ENCODE measurements at regions not wholly inside any gene's neighbourhood (a gene's known extent, or its start where the extent isn't known, plus 50 kb on each side); places are given as distances from the start of the nearest gene placed in this dataset.
"Not testable (repeated sequence)": the region's sequence is repeated elsewhere in the genome, so short reads cannot be mapped to it uniquely, and the experiment has no call there.

DNA sequence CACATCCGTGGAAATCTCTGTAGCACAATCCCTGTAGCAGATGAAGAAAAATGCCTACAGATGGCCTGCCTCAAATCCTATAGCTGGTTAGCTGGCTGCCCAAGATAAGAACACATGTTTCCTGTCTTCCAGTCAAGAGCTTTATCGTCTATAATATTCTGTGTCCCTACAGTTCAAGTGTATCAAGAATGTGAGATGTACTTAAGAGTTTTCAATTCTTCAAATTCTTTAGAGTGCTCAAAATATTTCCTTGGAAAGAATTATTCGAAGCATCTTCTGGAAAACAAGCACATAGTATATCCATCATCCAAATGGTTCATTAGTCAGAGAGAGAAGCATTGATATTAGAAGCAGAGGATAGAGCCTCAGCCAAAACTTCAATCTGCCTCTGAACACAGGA is 239.8 kb downstream of the COG6 start:
- no peak for DNase-seq

DNA sequence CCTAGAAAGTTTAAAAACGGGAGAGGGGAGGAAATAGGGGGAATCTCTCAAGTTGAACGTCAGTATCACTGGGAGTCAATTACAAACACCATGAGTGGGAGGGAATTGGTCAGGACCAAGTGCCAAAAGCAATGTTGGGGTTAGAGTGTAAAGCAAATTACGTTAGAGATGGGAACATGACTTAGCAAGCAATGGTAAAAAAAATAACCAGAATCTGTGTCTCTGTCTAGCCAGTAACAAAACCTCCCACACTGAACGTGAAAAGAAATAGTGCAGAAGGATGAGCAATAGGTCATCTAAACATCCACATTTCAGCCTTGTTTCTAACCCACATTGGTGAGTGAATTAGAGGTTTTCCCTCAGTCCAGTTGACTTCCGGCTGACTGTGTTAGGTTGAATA is 242.2 kb downstream of the COG6 start:
- no peak for DNase-seq

DNA sequence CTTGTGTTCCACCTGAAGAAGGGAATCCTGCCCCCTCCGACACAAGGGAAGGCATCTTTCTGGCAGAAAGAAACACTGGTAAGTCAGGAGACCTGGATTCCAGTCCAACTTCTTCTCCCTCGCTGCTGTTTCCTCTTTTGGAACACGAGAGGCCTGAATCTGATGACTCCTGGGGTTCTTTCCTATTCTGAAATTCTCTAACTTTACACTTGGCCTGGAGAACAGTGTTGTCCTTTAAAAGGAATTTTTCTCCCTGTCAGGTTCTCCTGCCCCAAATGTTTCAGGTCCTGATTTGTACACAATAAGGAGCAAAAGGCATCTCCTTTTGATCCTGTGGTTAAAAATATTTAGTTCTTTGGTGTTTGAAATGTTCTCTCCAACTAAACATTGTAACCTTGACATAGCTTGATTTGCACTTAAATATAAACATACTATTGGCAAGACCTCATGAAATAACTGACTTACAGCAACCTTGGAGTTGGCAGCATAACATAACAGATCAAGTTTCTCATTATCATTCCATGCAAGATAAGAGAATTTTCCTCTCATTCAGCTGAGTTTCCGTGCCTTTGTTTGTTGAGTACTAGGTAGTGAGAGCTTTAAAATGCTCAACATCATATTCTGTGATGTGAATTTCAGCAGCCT is 244.8 kb downstream of the COG6 start:
- DNase-seq = no peak

DNA sequence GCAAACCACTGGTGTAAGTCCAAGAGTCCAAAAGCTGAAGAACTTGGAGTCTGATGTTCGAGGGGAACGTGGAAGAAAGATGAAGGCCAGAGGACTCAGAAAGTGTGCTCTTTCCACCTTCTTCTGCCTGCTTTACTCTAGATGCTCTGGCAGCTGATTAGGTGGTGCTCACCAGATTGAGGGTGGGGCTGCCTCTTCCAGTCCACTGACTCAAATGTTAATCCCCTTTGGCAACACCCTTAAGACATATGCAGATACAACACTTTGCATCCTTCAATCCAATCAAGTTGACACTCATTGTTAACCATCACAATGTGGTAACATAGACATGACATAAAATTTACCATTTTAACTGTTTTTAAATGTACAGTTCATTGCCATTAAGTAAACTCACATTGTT is 249.5 kb downstream of the COG6 start:
- no peak for DNase-seq

DNA sequence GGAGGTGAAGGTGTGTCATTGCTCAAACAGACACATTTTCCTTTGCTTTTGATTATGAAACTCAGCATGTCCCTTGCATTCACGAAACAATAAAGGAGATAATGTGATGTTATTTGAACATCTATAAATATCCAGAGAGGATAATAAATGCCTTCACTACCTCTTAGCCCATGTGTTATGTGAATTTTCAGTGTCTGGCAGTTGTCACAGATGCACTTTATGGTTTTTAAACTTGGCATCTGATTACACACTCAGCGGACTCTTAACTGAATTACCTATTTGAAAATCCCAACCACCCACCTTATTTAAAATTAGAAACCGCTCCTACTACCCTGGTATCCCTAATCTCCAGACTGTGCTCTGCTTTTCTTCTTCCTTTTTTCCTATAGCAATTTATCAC is 254.2 kb downstream of the COG6 start:
- DNase-seq = no peak

DNA sequence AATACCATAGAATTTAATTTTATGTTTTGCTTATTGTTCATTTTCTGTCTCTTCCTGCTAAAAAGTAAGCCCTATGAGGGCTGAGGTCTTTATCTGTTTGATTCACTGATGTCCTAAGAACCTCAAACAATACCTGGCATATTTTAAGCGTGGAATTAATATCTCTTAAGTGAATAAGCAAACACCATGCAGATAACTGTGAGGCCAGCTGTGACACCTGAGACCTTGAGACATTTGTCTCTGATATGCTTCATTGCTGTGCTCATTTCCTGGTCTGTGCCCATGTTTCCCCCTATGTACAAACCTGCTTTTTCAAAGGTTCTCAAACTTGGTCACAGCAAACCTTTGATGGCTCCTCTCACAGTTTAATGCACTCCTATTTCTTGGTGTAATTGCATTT is 254.6 kb downstream of the COG6 start:
- DNase-seq = no peak

DNA sequence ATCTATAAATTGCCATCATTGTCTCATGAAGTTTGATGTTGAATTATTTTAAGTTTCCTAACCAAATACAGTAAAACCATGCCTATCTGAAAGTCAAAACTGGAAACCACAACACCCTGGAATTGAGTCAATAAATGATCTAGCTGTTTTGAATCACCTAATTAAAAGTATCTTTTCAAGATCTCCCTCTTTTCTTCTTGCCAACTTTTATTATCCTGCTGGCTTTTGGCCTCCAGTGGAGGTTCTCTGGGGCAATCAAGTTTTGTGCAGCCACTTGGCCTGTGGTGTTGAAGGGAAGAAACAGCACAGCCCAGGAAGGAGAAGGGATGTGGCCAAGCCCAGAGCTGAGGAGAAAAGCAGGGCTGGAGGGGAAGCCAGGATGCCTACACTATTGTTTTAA is 255.4 kb downstream of the COG6 start:
- DNase-seq = no peak

DNA sequence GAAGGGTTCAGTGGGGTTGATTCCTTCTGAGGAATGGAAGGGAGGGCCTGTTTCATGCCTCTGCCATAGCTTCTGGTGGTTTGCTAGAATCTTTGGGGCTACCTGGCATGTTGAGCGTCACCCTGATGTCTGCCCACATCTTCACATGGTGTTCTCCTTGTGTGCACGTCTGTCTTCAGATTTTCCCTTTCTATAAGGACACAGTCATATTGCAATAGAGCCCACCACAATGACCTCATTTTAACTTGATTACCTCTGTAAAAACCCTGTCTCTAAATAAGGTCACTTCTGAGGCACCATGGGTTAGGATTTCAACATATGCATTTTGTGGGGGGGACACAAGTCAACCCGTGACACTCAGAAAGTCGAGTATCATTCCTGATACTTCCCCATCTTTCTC is 257.9 kb downstream of the COG6 start:
- no peak for DNase-seq

DNA sequence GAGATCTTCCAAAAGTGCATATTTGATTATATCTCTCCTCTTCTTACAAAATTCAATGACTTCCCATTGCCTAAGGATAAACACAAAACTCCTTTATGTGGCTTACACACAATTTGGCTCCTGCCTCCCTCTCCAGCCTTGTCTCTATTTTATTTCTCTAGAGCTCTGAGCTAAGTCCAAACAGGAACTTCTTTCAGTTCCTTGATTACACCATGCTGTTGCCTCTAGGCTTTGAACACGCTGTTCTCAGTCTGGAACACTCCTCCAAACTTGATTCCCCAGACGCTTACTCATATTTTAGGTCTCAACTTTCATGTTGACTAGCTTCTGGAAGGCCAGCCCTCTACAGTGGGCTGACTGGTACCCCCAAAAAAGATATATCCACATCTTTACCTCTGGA is 258.5 kb downstream of the COG6 start:
- DNase-seq = no peak

DNA sequence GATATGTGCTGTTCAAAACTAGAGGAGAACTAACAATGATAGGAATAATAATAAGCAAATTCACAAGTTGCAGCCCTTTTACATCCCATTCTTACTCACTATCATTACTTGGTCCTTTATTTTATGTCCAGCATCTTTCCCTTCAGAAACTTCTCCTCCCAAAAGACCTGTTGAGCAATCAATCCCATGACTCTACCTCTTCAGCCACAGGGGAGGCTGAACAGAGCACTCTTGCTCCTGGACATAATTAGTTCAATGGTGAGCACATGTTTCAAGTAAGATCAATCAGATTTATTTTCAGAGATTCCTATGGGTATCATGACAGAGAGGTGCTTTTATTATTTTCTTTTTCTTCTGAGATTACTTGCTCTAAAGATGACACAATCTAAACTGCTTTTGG is 260.0 kb downstream of the COG6 start:
- no peak for DNase-seq

DNA sequence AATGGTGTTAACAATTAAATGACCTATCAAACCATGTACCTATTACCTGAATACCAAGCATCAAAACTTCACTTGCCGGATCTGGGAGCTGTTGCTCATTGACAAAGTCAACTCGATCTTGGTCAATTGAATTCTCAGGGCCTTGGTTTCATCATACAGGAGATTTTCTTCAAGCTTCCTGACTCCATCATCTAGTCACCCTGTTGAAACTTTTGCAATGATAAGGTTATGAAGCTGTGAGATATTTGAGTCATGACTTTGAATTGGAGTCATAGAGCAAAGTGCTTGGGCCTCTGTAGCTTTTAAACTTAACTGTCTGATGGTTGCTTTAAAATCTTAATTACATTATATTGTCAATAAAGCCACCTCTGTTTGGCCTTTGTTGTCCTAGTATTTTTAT is 260.9 kb downstream of the COG6 start:
- no peak for DNase-seq

DNA sequence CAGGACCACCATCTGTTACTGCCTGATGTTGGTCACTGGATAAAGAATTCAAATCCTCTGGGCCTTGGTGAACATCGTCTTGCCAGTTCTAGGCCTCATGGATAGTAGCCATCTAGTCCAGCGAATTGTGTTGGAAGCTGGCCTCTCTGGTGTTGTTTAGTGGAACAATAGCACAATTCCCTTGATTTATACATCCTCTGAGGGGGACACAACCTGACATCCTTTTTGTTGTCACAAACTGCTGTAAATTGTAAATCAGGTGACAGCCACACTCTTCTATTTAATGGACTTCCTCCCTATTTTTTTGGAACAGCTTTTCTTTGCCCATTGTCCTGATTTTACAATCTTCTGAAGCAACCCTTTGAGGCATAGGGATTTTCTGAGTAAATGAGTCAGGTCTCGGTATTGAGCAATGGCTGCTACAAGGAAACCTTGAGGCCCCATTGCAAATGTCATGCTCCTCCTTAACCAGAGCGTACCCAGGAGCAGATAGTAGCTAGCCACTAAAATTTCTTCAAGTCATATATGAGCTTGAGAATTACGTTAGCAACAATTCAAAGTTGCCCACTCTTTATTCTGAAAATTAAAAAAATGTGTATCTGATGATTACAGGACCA is 263.3 kb downstream of the COG6 start:
- no peak for DNase-seq

DNA sequence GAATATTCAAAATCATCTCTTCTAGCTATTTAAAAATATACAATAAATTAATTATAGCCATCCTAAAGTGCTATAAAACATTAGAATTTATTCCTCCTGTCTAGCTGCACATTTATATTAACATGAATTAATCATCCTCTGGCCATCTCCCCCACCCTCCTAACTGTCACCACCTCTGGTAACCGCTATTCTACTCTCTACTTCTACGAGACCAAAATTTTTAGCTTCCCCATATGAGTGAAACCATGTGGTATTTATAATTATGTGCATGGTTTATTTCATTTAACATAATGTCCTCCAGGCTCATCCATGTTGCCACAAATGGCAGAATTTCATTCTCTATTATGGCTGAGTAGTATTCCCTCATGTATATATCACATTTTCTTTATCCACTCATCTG is 265.2 kb downstream of the COG6 start:
- no peak for DNase-seq

DNA sequence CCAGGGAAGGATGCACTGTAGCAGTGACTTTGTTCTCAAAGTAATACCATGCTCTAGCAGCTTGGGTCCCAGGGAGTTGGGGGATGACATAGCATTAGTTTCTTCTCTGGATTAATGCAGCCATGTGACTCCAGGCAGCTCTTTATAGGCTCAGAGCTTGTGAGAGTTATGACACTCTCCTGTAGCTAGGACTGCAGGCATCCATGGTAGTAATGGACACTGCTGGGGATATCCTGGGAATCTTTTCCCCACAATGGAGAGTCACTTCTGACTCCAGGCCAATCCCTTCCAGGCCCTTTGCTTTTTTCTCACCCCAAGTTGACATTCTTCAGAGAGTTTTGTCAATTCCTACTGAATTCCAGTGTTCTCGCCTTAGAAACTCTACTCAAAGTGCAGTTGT is 270.9 kb downstream of the COG6 start:
- no peak for DNase-seq

DNA sequence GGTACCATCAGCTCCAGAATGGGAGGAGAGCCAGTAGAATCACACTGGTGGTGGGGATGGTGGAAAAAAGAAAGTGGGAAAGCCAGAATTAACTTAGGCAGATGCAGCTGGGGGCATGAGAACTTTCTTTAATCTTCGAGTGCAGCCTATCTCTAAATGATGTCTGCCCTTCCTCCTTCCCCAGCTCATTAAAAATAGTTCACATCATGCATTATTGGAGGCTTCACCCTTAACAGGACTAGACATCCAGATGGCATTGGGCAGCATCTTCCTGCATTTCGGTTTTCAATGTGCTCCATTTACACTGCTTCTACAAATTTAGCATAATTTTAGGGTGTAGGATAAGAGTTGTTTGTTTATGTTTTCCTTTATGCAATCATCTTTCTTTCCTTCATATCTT is 272.8 kb downstream of the COG6 start:
- DNase-seq = no peak

DNA sequence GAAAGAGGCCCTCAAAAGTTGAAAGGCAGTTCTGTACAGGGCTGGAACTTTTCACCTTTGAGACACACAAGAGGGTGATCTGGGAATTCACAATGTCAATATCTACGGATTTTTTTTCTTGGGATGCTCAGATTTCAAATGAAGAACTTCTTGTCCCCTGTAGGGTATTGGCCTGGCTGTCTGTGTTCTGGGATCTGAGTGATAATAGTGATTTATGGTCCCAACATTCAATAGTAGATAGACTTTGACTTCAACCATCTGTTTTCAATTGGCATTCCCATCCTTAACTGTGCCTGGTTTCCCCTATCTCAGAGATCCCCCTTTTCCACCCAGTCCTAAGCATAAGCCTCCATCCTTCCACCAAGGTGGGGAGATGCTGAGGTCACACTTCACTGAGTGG is 274.1 kb downstream of the COG6 start:
- DNase-seq = no peak

DNA sequence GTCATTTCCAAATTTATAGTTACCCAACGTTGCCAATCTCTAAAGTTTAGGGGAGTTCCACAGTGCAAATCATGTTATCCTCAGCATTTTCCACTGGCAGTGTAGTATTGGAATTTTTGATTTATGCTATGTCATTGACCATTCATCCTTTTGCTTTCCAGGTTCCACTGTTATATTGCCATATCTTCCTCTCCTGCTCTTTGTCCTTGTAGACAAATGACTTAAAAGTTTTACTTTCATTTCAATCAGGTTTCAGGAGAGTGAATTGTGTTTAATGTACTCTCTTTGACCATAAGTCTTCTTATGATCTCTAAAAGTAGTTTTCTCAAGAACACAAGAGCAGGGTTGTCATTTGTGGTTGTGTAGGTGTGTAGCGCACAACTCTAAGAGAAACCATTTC is 274.6 kb downstream of the COG6 start:
- DNase-seq = no peak

DNA sequence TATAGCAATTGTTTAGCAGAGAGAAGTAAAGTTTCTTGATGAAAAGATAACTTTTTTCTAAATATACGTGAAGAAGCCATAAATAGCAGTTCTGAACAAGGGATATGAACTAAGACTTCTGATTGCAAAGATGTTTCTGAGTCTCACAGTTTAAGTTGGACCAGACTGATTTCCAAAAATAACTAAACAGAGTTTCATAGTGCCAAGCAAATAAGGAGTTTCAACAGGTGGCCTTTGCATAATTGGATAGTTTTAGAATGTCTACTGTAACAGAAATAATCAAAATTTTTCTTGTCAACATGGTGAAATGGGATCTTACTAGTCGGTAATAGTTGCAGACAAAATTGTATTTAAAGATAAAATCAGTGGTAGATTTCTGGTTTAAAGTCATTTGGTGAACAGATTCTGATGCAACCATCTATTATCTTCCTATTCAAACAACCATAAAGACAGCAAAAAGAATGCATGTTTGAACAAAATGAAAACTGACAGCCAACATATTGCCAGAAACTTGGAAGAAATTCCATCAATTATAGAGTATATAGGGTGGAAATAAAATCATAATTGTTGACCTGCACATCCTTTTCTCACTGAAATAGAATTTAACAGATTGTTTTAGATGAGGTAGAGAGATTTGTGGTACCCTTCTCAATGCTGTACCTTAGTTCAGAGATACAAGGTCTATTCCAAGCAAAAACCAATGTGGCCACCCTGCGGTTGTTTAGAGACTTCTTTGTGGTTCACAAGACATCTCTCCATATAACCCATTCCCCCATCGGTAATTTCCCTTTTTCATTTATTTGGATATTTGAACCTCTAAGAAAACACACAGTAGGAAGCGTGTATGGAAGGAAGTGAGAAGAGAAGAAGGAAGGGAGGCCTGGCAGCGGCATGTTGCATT is 275.3 kb downstream of the COG6 start:
- DNase-seq = no peak

DNA sequence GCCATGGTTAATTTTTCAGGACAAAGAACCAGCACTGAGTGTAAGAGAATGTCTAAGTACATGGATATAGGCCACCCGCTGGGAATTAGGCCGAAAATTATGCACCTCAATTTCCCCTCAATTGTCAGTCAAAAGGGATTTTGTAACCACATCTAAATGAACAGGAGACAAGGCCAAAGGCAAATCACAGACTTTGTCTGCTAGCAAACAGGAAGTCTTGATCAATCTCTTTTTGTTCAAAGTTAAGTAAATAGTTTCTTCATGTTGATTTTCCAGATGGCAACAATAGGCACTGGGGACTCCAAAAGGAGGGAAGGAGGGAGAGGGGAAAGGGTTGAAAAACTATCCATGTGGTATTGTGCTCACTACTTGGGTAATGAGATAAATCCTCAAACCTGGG is 276.0 kb downstream of the COG6 start:
- no peak for DNase-seq

DNA sequence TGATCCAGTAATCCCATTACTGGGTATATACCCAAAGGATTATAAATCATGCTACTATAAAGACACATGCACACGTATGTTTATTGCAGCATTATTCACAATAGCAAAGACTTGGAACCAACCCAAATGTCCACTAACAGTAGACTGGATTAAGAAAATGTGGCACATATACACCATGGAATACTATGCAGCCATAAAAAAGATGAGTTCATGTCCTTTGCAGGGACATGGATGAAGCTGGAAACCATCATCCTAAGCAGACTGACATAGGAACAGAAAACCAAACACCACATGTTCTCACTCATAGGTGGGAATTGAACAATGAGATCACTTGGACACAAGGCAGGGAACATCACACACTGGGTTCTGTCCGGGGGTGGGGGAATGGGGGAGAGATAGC is 277.1 kb downstream of the COG6 start:
- DNase-seq = not testable (repeated sequence)

DNA sequence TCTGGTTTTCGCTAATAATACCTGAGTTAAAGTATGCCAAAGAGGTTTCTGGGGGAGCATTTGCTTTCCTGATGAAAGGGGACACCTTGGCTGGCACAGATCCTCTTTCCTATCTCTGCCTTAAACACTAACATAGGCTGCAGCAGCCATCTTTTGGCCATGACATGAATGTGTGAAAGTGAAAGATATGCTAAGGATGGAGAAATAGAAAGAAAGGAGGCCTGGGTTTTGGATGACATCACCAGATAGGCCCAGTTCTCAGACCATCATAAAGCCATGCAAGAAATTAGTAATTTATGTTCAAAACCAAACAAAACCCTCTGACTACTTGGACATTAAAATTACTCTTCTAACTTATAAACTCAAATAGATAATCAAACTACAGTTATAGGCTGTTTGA is 279.7 kb downstream of the COG6 start:
- DNase-seq = no peak

DNA sequence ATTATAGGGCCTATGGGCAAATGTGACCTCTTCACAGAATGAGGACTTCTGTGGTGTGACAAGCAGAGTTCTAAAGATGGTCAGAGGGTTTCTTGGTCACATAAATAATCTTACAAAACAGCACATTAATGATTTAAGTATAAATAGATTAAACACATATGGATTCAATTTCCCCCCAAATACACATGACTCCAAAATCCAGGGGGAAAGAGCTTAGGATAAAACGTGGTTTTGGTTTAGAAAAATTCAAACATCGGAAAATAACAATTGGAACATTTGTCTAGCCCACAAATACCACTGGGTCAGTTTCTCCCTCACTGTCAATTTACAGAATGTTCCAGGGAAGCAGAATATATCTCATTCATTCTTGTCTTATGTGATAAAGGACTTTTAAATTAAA is 283.1 kb downstream of the COG6 start:
- no peak for DNase-seq

DNA sequence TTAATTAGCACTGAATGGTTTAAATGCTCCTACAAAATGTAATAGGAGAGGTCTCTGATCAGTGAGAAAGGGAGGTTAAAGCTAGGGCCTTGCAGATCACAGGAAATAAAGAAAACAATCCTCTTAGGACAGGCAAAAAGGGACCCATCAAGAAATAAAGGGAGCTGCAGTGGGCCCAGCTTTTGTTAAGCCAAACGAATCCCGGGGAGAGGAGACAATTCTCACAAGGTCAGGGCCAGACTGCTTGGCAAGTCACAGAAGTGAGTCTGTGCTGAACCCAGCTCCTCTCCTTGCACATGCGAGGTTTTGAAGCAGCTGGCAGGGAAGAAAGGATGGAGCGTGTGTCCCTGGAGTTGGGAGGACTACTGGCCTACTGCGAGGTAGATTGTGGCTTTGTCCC is 285.8 kb downstream of the COG6 start:
- DNase-seq = no peak

DNA sequence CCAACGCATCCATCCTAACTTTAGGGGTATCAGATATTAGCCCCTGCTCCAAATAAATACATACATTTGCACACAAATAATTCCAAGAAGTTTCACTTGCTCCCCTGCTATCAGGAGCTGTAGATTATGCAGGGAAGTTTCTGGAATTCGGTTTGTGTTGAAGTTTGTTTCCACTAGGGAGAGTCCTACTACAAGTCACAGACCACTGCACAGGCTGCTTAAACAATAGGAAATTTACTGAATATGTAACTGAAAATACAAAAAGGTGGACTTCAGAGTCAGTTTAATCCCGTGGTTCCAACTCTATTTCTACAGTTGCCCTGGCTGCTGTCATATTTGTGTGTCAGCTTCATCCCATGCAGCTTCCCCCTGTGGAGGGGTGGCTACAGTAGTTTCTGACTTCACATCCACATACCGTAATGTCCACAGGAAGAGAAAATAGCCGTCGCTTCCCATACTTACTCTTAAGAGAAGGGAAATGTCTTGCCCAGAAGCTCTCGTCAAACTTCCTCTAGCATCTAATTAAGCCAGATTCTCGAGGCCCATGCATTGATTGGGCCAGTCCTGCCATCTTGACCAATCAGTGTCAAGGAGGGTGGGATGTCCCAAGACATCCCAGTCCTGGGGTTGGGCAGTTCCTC is 286.6 kb downstream of the COG6 start:
- no peak for DNase-seq
